ENCODE measurements at regions not wholly inside any gene's neighbourhood (a gene's known extent, or its start where the extent isn't known, plus 50 kb on each side); places are given as distances from the start of the nearest gene placed in this dataset.
"Not testable (repeated sequence)": the region's sequence is repeated elsewhere in the genome, so short reads cannot be mapped to it uniquely, and the experiment has no call there.

- peak; percentile 28 for DNase-seq (ENCODE audit: low read depth)
- peak; percentile 18 for TF ChIP-seq CTCF (IDR thresholded peaks at IDR 0.05; ENCODE audit: low read length, missing control alignments)
These were observed 129.7 kb upstream of the TNP1 start for GRCh38 chr2:216989340-216990129.

GRCh38 chr2:216987252-216987821 is 127.5 kb upstream of the TNP1 start:
- TF ChIP-seq CTCF (IDR thresholded peaks at IDR 0.05; ENCODE audit: low read length, missing control alignments): no peak
- no peak overlapping the region for H3K4me3 ChIP-seq (replicated peaks; ENCODE audit: low read depth, low read length)
- DNase-seq (ENCODE audit: low read depth): no peak

More at GRCh38 chr2:216989340-216990129, 129.7 kb upstream of the TNP1 start:
- no peak overlapping the region for H3K4me3 ChIP-seq (replicated peaks; ENCODE audit: low read depth, low read length)

GRCh38 chr2:216985658-216986141 is 125.8 kb upstream of the TNP1 start:
- H3K4me3 ChIP-seq (replicated peaks; ENCODE audit: low read depth, low read length): no peak overlapping the region
- no peak for DNase-seq (ENCODE audit: low read depth)
- no peak for TF ChIP-seq CTCF (IDR thresholded peaks at IDR 0.05; ENCODE audit: low read length, missing control alignments)

- no peak for DNase-seq (ENCODE audit: low read depth)
- H3K4me3 ChIP-seq (replicated peaks; ENCODE audit: low read depth, low read length): no peak overlapping the region
These were observed 125.1 kb upstream of the TNP1 start for GRCh38 chr2:216984937-216985336.

GRCh38 chr2:216981951-216982350 is 122.1 kb upstream of the TNP1 start:
- not testable (repeated sequence) for H3K4me3 ChIP-seq (replicated peaks; ENCODE audit: low read depth, low read length); DNase-seq (ENCODE audit: low read depth)

More at GRCh38 chr2:216984937-216985336, 125.1 kb upstream of the TNP1 start:
- TF ChIP-seq CTCF (IDR thresholded peaks at IDR 0.05; ENCODE audit: low read length, missing control alignments): no peak

GRCh38 chr2:216980510-216980909 is 120.6 kb upstream of the TNP1 start:
- H3K4me3 ChIP-seq (replicated peaks; ENCODE audit: low read depth, low read length); DNase-seq (ENCODE audit: low read depth): not testable (repeated sequence)

GRCh38 chr2:216974321-216975302 is 114.7 kb upstream of the TNP1 start:
- TF ChIP-seq CTCF (IDR thresholded peaks at IDR 0.05; ENCODE audit: low read length, missing control alignments): no peak
- DNase-seq (ENCODE audit: low read depth): no peak
- no peak overlapping the region for H3K4me3 ChIP-seq (replicated peaks; ENCODE audit: low read depth, low read length)

All from fibroblast of pulmonary artery (primary cell).